Retinal pigment epithelial cell (primary cell): ENCODE measurements at regions not wholly inside any gene's neighbourhood (a gene's known extent, or its start where the extent isn't known, plus 50 kb on each side); places are given as distances from the start of the nearest gene placed in this dataset.
A peak's percentile ranks its signal among the peaks of the same experiment; 100 is the strongest.

Experiments
- DNase-seq: peaks from one replicate; pipeline ENCODE4 v3.0.0-alpha.2; 2010; ENCODE audit warnings: low read depth
- H3K4me3 ChIP-seq: 2 replicates; pipeline ENCODE4 v1.5.1; 2011; ENCODE audit warnings: mild to moderate bottlenecking, low read length, control low read depth, moderate library complexity
- CTCF ChIP-seq: conservative IDR thresholded peaks from 2 replicates; pipeline ENCODE4 v1.5.1; 2011; ENCODE audit warnings: low read depth, low read length, control low read depth, inconsistent platforms

- no peak for TF ChIP-seq CTCF
- DNase-seq = no peak
- peak overlapping the region; percentile 52 for H3K4me3 ChIP-seq
Measured at GRCh38 chrX:40267334-40268187, 169.8 kb upstream of the BCOR start.

GRCh38 chrX:40266490-40267333 lies 169.0 kb upstream of the BCOR start:
- peak overlapping the region; percentile 52 for H3K4me3 ChIP-seq
- no peak for DNase-seq
- TF ChIP-seq CTCF = peak; percentile 67

- TF ChIP-seq CTCF = no peak
- DNase-seq = no peak
- H3K4me3 ChIP-seq = no peak overlapping the region
Measured at GRCh38 chrX:40265936-40266335, 168.2 kb upstream of the BCOR start.

- no peak for TF ChIP-seq CTCF
- no peak for DNase-seq
- H3K4me3 ChIP-seq = no peak overlapping the region
Measured at GRCh38 chrX:40263014-40263560, 165.3 kb upstream of the BCOR start.

- no peak overlapping the region for H3K4me3 ChIP-seq
- DNase-seq = no peak
- TF ChIP-seq CTCF = no peak
Measured at GRCh38 chrX:40262157-40263013, 164.6 kb upstream of the BCOR start.

- H3K4me3 ChIP-seq = no peak overlapping the region
- no peak for DNase-seq
- no peak for TF ChIP-seq CTCF
Measured at GRCh38 chrX:40261833-40262156, 164.0 kb upstream of the BCOR start.
